ENCODE measurements at regions not wholly inside any gene's neighbourhood (a gene's known extent, or its start where the extent isn't known, plus 50 kb on each side); places are given as distances from the start of the nearest gene placed in this dataset.
A peak's percentile ranks its signal among the peaks of the same experiment; 100 is the strongest.

GRCh38 chr11:76721755-76722677 lies 51.5 kb upstream of the LRRC32 start:
- DNase-seq, result peak; percentile 45

- no peak for DNase-seq
Measured at GRCh38 chr11:76723142-76723541, 52.6 kb upstream of the LRRC32 start.

GRCh38 chr11:76723548-76723947 lies 53.0 kb upstream of the LRRC32 start:
- DNase-seq, result no peak

GRCh38 chr11:76724171-76724768 lies 53.7 kb upstream of the LRRC32 start:
- DNase-seq, result no peak

- DNase-seq, result no peak
Measured at GRCh38 chr11:76728227-76728626, 54.9 kb upstream of the TSKU start.

GRCh38 chr11:76728778-76729177 lies 54.4 kb upstream of the TSKU start:
- DNase-seq, result no peak

GRCh38 chr11:76729214-76729613 lies 53.9 kb upstream of the TSKU start:
- DNase-seq, result no peak

GRCh38 chr11:76730887-76731565 lies 52.1 kb upstream of the TSKU start:
- DNase-seq, result no peak

- no peak for DNase-seq
Measured at GRCh38 chr11:76732643-76733042, 50.5 kb upstream of the TSKU start.
